ENCODE measurements at regions not wholly inside any gene's neighbourhood (a gene's known extent, or its start where the extent isn't known, plus 50 kb on each side); places are given as distances from the start of the nearest gene placed in this dataset.
"Not testable (repeated sequence)": the region's sequence is repeated elsewhere in the genome, so short reads cannot be mapped to it uniquely, and the experiment has no call there.

GRCh38 chr22:22297794-22298653 lies 53.4 kb downstream of the VPREB1 start (continued):
- peak; percentile 31 for TF ChIP-seq CTCF (CRISPR knock-in tag; IDR thresholded peaks at IDR 0.05)
- peak; percentile 63 for TF ChIP-seq RBFOX2 (IDR thresholded peaks at IDR 0.05; ENCODE audit: low read depth, low read length)
- not testable (repeated sequence) for TF ChIP-seq ZBTB40 (IDR thresholded peaks at IDR 0.05)
- TF ChIP-seq ZBTB40 (CRISPR knock-in tag; IDR thresholded peaks at IDR 0.05) = peak; percentile 43; the same call in 1 of the 2 replicates
- peak; percentile 41; the same call in 1 of the 2 replicates for TF ChIP-seq RAD21 (CRISPR knock-in tag; IDR thresholded peaks at IDR 0.05)
- TF ChIP-seq ZSCAN25 (CRISPR knock-in tag; IDR thresholded peaks at IDR 0.05) = 0 out of 2 replicates have a peak, but pooled peaks have one; percentile 48
- 0 out of 2 replicates have a peak, but pooled peaks have one; percentile 41 for TF ChIP-seq ISL2 (CRISPR knock-in tag; IDR thresholded peaks at IDR 0.05)
- TF ChIP-seq HOXA3 (CRISPR knock-in tag; IDR thresholded peaks at IDR 0.05) = peak; percentile 67
- 0 out of 2 replicates have a peak, but pooled peaks have one; percentile 33 for TF ChIP-seq ZGPAT (CRISPR knock-in tag; IDR thresholded peaks at IDR 0.05)
- peak; percentile 43 for TF ChIP-seq TAF1 (CRISPR knock-in tag; IDR thresholded peaks at IDR 0.05)
- peak; percentile 73 for TF ChIP-seq UBTF (CRISPR knock-in tag; IDR thresholded peaks at IDR 0.05)
- peak; percentile 69 for TF ChIP-seq KMT2A (CRISPR knock-in tag; IDR thresholded peaks at IDR 0.05)
- peak; percentile 37; the same call in 1 of the 2 replicates for TF ChIP-seq ZNF768 (CRISPR knock-in tag; IDR thresholded peaks at IDR 0.05)
- TF ChIP-seq ZNF883 (CRISPR knock-in tag; IDR thresholded peaks at IDR 0.05; ENCODE audit: not compliant biosample characterization) = peak; percentile 79

All from HepG2 (cell line).